ENCODE measurements at regions not wholly inside any gene's neighbourhood (a gene's known extent, or its start where the extent isn't known, plus 50 kb on each side); places are given as distances from the start of the nearest gene placed in this dataset.

DNA sequence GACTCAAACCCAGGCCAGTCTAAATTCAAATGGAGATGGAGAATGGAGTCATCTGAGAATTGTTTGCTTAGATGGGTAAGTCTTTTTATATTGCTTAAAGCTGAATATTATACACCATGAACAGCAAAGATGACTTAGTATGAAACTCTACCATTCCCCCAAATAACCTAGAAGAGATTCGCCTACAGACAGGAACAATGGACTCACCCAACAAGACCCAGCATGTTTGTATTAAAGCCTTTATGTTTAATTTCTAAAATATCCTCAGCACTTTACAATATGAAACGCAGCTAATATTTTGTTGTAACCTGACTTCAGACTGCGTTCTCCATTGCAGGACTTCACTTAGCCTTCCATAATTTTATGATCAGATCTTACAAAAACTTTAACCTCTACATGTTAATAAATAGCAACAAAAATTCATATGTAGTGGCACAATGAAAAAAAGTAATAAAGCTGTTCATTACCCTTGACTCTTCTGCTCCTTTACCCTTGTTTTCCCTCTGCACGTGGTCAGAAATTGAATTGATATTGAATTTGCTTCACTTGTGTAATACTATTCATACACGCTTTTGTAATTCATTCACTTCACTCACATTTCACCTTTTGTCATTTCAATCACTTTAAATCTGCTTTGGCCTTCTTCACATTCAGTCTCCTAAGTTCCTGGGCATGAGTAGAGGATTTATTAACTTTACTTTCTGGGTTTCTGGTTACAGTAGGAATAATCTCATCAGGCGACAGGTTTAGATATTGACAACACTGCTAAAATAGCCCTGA, 177.3 kb upstream of the PTBP2 start (continued):
- TF ChIP-seq, protein P1, sequence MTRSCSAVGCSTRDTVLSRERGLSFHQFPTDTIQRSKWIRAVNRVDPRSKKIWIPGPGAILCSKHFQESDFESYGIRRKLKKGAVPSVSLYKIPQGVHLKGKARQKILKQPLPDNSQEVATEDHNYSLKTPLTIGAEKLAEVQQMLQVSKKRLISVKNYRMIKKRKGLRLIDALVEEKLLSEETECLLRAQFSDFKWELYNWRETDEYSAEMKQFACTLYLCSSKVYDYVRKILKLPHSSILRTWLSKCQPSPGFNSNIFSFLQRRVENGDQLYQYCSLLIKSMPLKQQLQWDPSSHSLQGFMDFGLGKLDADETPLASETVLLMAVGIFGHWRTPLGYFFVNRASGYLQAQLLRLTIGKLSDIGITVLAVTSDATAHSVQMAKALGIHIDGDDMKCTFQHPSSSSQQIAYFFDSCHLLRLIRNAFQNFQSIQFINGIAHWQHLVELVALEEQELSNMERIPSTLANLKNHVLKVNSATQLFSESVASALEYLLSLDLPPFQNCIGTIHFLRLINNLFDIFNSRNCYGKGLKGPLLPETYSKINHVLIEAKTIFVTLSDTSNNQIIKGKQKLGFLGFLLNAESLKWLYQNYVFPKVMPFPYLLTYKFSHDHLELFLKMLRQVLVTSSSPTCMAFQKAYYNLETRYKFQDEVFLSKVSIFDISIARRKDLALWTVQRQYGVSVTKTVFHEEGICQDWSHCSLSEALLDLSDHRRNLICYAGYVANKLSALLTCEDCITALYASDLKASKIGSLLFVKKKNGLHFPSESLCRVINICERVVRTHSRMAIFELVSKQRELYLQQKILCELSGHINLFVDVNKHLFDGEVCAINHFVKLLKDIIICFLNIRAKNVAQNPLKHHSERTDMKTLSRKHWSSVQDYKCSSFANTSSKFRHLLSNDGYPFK (CRISPR knock-in tag; IDR thresholded peaks at IDR 0.05; ENCODE audit: borderline replicate concordance), result no peak
- TF ChIP-seq ZNF281 (CRISPR knock-in tag; IDR thresholded peaks at IDR 0.05; ENCODE audit: borderline replicate concordance), result no peak
- no peak for TF ChIP-seq FOXM1 (CRISPR knock-in tag; IDR thresholded peaks at IDR 0.05)
- TF ChIP-seq, protein P2, sequence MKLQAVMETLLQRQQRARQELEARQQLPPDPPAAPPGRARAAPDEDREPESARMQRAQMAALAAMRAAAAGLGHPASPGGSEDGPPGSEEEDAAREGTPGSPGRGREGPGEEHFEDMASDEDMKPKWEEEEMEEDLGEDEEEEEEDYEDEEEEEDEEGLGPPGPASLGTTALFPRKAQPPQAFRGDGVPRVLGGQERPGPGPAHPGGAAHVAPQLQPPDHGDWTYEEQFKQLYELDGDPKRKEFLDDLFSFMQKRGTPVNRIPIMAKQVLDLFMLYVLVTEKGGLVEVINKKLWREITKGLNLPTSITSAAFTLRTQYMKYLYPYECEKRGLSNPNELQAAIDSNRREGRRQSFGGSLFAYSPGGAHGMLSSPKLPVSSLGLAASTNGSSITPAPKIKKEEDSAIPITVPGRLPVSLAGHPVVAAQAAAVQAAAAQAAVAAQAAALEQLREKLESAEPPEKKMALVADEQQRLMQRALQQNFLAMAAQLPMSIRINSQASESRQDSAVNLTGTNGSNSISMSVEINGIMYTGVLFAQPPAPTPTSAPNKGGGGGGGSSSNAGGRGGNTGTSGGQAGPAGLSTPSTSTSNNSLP (IDR thresholded peaks at IDR 0.05; ENCODE audit: low read depth, low read length), result no peak
- TF ChIP-seq ZSCAN9 (CRISPR knock-in tag; IDR thresholded peaks at IDR 0.05; ENCODE audit: borderline replicate concordance), result no peak
- TF ChIP-seq KAT7 (CRISPR knock-in tag; IDR thresholded peaks at IDR 0.05; ENCODE audit: borderline replicate concordance), result no peak
- TF ChIP-seq ZNF589 (CRISPR knock-in tag; conservative IDR thresholded peaks at IDR 0.05), result no peak
- TF ChIP-seq EZH2 (conservative IDR thresholded peaks at IDR 0.05; ENCODE audit: low read depth, low read length), result no peak
- TF ChIP-seq ZNF235 (CRISPR knock-in tag; IDR thresholded peaks at IDR 0.05; ENCODE audit: borderline replicate concordance), result no peak
- no peak for TF ChIP-seq ELF4 (CRISPR knock-in tag; IDR thresholded peaks at IDR 0.05; ENCODE audit: borderline replicate concordance)
- no peak for TF ChIP-seq ZBTB14 (CRISPR knock-in tag; IDR thresholded peaks at IDR 0.05)
